Activated naive CD8-positive, alpha-beta T cell treated with anti-CD3 and anti-CD28 coated beads, Interleukin-2, amount 50 U/mL, for 16 hours (primary cell): ENCODE measurements at regions not wholly inside any gene's neighbourhood (a gene's known extent, or its start where the extent isn't known, plus 50 kb on each side); places are given as distances from the start of the nearest gene placed in this dataset.

Source experiments
- DNase-seq: peaks from one replicate; pipeline ENCODE4 v3.0.0-alpha.2; 2020; ENCODE audit warnings: low read depth, low spot score

DNA sequence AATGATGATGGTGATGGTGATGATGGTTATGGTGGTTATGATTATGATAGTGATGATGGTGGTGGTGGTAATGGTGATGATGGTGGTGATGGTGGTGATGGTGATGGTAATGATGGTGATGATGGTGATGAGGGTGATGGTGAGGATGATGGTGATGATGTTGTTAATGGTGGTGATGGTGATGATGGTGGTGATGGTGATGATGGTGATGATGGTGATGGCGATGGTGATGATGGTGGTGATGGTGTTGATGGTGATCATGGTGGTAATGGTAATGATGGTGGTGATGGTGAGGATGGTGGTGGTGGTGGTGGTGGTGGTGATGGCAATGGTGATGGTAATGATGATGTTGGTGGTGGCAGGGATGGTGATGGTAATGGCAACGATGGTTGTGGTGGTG, 1222.5 kb downstream of the BRD1 start:
- no peak for DNase-seq

DNA sequence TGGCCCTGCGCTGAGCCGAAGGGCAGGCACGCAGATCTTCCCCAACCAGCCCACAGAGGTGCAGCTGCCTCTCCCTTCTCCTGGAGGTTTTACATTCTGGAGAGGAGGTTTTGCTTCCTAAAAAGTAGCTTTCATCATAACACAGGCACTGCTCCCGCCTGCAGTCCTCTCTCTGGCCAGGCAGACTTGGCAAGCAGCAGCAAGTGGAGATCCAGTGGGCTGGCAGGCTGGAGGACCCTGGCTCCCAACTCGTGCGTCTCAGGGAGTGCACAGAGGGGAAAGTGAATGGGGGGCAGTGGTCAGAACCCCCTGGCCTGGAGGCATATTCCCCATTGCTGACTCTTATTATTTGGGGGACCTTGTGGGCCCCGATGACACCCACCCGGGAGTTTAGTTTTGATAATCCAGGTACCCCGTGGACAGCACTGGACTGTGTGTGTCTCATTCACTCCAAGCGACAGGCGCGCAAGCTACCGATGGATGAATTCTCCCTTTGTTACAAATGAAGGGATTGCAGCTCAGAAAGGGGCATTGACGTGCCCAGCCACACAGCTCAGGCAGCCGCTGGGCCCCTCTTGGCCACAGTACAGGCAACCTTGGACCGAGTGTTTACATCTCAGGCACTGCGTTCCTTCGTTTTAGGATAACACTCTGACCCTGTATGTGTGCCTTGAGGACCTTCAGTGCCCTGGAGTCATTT, 1223.9 kb downstream of the BRD1 start:
- DNase-seq, result no peak

DNA sequence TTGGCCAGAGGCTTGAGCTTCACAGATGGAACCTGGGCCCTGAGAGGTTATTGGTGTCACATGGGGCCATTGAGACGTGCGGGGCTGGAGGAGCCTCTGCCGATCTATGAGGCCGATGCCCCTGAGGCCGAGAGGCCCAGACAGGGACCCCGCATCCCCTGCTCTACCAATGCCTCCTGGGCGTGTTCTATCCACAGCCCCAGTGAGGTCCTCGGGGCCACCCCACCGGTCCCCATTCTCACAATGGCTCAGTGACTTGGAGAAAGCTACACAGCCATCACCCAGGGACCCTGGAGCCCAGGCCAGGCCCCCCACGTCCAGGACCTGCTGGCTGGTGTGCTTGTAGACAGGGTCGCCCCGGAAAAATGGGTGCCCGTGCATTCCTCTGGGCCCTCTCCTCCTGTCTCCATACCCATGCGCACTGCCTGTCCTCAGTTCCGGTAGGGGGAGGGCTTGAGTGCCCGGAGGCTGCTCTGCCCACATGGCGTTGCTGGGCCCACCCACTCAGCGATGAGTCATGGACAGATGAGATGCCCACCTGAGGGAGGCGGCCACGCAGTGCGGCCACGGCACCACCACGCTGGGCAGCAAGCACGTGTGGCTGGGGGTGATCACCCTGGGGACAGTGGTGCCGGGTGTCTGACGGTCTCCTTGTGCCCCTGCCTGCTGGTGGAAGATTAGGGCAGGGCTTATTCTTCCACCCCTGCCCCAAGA, 1224.7 kb downstream of the BRD1 start:
- no peak for DNase-seq

DNA sequence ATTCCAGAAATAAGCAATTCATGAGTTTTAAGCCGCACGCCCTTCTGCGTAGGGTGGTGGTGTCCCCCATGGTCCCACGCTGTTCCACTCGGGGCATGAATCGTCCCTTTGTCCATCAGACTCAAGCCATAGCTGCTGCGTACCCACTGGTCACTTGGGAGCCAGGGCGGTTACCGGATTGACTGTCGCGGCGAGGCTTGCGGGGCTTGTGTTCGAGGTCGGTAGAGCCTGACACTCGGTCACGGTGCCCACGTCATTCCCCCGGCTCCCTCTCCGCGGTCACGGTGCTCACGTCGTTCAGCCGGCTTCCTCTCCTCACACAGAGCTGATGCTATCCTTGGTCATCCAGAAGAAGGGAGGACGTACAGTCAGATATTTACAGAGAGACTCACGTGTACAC, 1227.0 kb downstream of the BRD1 start:
- DNase-seq, result no peak

DNA sequence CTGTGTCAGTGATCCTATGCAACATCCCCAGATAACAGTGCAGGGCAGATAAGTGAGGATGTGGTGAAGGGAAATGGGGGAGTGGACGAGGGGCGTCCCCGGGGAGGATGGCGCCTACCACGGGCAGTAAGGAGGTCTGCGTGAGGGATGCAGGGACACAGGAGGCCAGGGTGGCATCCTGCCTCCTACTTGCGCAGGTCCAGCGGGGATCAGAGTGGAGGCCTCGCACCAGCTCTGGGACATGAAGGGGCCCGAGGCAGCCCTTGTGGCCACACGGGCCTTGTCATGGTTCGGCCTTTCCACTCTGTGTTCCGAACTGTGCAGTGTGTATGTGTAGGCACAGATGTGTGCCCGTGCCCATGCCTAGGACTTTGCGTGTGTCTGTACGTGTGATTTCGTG, 1227.5 kb downstream of the BRD1 start:
- no peak for DNase-seq

DNA sequence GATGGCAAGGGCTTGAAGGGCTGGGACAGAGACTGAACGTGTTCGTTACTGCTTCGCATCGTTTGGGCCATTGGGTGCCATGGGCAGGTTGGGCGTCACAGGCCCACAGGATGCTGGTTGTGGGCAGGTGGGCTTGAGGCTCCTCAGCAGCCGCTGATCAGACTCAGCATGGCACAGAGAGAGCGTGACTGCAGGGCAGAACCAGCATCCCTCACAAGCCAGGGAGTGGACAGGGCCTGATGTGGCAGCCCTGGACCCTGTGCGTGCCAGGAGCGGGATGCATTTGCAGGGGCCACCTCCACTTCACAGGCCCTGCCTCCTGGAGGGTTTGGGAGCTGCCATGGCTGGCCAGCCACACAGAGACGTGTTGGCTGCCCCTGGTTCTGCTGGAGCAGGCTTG, 1228.3 kb downstream of the BRD1 start:
- DNase-seq, result no peak

DNA sequence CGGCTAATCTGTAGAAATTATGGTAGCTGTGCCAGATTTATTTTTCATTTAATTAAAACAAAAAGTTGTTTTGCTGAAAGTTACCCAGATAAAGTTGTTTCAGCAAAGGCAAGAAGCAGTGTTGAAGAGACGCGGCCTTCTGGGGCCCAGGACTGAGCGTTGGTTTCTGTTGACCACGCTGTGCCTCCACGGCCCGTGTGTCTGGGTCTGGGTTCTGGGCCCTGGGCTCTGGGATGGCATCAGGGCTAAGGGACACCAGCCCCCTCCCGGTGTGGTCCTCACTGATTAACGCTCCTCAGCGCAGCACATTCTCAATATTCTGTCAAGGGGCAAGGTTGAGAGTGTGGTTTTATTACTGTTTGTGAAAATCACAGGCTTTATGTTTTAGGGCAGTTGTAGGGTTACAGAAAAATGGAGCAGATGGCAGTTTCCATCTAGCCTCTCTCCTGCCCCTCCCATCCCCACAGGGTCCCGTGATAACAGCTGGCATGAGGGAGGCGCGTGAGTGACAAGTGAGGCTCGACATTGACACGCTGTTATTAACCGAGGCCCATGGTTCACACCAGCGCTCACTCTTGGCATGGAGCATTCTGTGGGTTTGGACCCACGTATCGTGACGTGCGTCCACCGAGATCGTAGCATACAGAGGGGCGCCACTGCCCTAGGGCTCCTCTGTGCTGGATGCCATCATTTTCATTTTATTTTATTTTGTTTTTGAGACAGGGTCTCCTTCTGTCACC, 1231.4 kb downstream of the BRD1 start:
- DNase-seq, result no peak

DNA sequence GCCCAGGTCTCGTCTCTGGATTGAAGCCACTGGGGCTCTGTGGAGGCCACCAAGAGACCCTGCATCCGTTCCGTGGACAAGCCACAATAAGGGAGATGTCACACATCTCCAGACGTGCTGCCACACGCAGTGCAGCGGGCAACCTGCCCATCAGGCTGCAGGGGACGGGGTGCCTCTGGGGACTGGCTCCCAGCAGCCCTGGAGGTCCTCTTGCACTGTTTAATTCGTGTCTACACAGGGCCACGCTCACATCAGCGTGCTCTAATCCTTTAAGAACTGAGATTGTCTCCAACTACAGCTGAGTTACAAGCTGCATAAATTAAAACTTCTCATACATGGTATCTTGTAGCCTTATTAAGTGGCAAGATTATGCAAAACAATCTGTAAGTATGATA, 1232.2 kb downstream of the BRD1 start:
- DNase-seq, result no peak

DNA sequence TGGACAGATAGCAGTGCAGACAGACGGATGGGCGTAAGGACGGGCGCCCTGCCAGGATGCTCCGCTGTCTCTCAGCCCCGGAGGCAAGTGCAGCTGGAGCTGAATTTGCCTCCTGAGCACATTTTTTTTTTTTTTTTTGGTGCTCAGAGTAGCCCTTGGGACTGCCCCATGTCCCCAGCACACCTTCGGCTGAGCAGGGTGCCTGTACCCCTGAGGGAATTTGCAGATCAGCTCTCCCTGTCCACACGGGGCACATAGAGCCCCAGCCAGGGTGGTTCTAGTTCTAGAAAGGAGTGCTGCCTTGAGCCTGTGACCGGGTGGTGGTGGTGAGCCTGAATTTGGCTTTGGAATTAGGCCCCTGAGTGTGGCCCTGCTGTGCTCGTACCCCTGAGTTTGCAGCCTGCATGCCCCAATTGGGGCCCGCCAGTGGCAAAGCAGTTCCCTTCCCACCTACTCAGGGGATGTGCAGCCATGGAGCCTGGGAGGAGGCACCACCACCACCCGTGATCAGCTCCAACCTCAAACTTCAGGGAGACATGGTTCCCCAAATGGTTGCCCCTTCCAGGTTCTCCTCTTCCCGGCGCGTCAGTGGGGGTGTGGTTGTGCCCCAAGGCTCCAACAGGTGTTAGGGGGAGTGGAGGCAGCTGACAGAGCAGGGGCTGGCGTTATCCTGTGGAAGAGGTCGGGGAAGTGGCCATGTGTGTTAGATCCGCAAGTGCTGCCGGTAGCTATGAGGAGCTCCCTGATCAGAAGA, 1232.7 kb downstream of the BRD1 start:
- DNase-seq, result no peak

DNA sequence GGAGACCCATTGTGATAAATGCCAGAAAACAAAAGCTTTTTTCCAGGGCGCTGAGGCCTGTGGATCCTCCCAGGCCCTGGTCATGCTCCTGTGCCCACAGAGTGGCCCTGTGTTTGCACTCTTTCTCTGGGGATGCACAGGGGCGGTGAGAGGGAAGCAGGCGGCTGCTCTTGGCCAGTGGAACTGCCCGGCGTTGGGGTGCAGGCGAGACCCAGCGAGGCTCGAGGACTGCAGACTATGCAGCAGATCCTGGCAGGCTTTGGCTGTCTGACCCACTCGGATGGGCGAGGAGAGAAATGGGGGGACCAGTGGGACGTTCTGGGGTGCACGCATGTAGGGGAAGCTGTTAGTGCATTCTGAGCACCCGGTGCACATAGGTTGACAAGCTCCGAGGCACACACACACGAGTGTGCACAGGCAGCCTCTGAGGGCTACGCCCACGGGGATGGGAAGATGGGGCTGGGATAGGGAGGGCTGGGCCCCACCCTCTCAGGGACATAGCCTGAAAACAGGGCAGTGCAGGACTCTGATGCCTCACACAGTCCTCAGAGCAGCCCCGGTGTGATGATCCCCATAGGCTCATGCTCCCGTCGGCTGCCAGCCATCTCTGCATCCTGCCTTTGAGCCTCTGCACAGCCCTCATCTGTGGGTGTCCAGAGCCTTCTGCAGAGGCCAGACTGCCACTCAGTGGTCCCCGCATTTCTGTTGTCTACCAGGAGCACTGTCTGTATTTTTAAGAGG, 1233.5 kb downstream of the BRD1 start:
- DNase-seq, result no peak

DNA sequence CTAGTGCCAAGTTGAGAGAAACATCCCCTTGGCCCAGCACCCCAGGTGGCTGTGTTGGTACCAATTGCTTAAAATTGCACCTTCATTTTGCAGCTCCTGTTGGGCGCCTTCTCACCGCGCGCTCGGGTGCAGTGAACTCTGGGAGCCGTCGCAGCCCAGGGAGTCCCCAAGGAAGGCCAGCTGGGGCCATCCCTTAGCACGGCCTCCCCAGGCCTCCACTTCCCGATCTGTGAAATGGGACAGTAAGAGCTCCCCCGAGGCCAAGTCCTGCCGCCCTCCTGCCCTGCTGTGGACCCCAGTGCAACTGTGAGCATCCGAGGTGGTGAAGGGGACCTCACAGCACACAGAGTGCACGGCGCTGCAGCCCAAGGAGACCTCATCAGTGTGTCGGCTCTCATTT, 1234.1 kb downstream of the BRD1 start:
- no peak for DNase-seq

DNA sequence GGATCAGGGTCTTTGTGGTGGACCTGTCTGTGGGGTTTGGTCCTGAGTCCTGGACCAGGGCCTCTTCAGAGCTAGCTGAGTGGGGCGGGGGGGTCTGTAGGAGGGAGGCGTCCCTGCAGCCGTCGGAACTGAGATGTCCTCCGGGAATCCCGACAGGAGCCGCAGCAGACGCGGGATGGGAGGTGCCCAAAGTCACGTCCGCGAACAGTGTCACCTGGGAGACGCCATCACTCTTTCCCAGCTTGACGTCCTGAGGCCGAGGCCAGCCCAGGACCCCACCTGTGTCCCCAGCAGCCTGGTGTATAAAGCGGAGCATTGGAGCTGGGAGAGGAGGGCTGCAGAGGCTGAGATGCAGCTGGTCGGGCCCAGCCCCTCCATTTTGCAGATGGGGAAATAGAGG, 1234.7 kb downstream of the BRD1 start:
- DNase-seq, result no peak

DNA sequence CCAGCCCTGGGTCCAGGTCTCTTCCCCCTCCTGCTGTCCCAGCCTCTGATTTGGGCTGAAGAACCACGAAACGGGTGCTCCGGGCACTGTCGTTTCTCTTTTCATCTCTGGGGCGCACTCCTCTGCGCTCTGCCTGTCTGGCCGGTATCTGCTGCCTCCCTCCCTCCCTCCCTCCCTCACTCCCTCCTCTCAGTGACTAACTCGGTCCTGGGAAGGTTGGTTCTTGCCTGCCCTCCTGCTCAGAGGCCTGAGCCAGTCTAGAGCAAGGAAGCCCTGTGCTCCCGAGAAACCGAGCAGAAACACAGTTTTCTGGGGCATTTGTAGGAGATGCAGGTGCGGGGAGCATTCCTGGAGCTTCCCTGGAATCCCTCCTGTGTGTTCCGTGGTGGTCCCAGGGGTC, 1235.2 kb downstream of the BRD1 start:
- no peak for DNase-seq

DNA sequence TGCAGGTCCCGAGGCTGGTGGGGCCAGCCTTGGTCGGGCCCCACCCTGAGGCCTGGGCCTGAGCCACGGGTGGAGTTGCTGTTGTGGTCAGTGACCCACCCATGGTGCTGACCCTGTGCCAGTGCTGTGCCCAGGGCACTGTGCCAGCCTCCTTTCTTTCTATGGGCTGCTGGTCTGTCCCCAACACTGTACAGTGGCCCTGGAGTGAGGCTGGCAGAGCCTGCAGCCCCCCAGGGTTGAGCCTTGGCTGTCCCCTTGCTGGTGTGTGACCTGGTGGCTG, 1235.7 kb downstream of the BRD1 start:
- DNase-seq, result no peak

DNA sequence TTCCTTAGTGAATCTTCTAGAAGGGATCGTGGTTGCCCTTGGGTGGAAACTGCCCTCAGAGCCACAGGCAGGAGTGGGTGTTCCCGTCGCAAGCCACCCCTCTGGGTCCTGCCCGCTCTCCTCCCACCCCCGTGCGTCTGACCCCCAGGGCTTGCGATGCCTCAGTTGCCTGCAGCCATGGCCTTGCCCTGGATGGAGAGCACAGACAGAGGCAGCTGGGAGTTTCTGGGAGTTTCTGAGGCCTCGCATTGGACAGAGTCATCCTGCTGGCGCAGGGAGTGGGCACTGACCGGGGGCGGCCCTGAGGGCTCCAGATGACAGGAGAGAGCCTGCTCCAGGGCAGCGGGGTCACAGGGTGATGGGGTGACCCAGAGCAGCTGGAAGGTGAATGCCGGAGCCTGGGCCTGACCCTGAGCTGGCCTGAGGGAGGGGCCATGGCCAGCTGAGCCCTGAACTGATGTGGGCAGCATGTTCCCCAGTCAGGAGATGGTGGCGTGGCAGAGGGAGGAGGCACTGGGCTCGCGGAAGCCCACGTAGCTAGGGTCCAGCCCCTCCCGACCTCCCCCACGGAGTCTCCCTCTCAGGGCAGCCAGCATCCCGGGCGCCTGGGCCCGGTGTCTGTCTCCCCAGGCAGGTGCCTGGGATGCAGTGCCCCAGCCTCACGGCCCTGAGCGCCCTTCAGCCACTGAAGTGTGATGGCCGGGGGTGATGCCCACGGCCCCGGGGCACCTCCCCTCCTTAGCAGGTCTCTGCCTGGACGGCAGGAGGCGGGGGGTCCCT, 1236.2 kb downstream of the BRD1 start:
- DNase-seq, result no peak

DNA sequence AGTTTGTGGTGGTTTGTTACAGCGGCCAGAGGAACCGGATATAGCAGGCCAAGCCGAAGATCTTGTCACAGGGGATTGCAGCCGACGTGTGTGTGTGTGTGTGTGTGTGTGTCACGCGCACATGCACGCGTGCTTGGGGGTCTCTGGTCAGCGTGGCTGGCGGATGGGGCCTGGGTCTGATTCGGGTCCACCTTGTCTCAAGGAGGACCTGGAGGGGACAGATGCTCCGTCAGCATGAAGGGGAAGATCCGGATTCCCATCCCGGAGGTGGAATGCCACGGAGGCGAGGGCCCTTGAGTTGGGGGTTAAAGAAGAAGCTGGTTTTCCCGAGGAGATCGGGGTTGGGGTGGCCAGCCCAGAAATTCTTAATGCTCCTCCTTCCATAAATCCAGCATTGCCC, 1237.8 kb downstream of the BRD1 start:
- DNase-seq, result no peak

DNA sequence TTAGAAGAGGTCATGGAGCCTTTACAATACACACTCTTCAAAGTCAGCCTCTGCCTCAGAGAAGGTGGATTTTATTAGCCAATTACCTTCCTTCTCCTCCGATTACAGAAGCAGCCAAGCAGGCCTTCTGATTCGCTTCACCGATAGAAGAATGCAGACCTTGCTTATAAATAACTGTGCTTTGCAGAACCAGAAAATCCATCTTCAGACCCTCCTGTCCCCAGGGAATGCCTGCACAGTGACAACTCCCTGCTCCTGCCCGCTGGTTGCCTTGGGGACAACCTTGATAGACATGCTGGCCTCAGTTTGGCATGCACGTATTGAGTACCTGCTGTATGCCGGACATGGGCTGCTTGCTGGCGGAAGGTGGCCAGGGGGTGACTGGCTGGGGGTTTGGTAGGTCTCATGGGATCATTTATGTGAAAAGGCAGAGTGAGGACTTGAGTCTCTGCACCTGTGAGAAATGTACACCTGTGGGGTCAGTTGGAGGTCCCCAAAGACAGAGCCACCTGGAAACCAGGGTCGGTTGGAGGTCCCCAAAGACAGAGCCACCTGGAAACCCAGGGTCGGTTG, 1238.7 kb downstream of the BRD1 start:
- DNase-seq, result no peak

DNA sequence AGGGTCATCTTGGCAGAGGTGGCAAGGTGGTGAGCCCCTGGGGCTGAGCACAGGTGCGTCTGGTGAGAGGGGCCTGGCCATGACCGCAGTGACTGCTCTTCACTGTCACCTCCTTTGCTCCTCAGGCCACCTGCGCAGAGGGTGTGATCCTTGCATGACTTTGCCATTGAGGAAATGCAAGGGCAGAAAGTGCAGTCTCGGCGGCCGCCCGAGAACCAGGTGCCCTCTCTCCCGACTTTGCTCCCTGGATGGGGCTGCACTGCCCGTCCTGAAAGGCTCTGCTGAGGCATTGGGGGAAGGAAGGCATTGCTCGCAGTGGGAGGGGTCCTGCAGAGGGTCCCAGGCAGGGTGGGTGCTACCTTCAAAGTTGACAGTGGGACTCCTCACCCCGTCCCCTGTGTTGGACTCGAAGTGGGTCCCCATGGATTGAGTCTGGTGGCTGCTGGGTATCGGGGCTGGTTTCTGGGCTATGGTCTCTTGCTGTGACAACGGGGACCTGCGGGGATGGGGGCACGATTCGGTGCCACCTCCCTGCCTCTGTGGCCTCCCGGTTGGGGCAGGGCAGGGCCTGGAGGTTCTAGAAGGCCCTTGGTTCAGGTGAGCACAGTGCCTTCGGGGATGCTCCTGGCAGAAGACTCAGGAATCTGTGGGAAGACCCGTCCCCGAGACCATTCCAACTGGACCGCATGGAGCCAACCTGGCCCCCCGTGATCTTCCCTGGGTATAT, 1239.4 kb downstream of the BRD1 start:
- DNase-seq, result no peak

DNA sequence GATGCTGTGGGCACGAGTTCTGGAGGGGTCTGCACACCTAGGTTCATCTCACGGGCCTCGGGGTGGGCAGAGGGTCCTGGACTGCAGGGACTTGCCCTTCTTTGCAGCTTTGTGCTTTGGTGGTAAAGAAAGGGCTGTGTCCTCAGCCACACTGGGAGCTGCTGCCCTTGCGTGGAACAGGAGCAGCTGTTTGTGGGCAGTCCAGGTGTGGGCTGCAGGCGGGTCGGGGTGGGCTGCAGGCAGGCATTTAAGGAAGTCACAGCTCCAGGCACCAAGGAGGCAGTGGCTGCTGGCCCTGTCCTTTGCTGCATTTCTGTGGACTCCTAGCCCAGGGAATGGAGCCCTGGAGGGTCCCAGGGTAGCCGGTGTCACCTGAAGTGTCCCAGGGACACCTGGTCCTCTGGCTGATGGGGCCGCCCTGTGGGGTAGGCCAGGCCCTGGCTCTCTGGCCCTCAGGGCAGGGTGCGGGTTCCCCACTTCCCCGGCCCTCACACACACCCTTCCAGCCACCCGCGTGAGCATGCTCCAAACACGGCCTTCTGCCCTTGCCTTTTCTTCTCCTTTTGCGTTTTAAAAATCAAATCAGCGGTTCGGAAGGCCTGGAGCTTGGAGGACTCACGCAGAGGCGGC, 1240.3 kb downstream of the BRD1 start:
- DNase-seq, result no peak
